Fibroblast of lung (primary cell): ENCODE measurements at regions not wholly inside any gene's neighbourhood (a gene's known extent, or its start where the extent isn't known, plus 50 kb on each side); places are given as distances from the start of the nearest gene placed in this dataset.

ENCODE experiments used
- DNase-seq, 2 donors: peaks; one replicate each; pipeline versions ENCODE4 v3.0.0 to v3.0.0-alpha.2; 2010; ENCODE audit warnings: low read depth in 2 of 2
- H2AFZ ChIP-seq: 2 replicates; pipeline ENCODE4 v1.5.1; 2012; ENCODE audit warnings: low read length, control low read depth, inconsistent platforms
- H3K27ac ChIP-seq: 2 replicates; pipeline ENCODE4 v1.5.1; 2011; ENCODE audit warnings: low read length, control low read depth; ENCODE audit not compliant: insufficient read depth
- H3K27me3 ChIP-seq: 2 replicates; pipeline ENCODE4 v1.5.1; 2011; ENCODE audit warnings: mild to moderate bottlenecking, low read length; ENCODE audit not compliant: control insufficient read depth, insufficient read depth
- H3K36me3 ChIP-seq: 2 replicates; pipeline ENCODE4 v1.5.1; 2011; ENCODE audit warnings: low read length; ENCODE audit not compliant: control insufficient read depth, insufficient read depth
- H3K4me1 ChIP-seq: 2 replicates; pipeline ENCODE4 v1.5.1; 2011; ENCODE audit warnings: low read length; ENCODE audit not compliant: control insufficient read depth, insufficient read depth; ENCODE audit errors: extremely low read depth
- H3K4me2 ChIP-seq: 2 replicates; pipeline ENCODE4 v1.5.1; 2011; ENCODE audit warnings: low read length, control low read depth; ENCODE audit not compliant: insufficient read depth; ENCODE audit errors: extremely low read depth
- H3K4me3 ChIP-seq, 4 experiments: fragments of 200-600 bp in 1 of 4; sonication (generic) in 1 of 4; replicated peaks in 1 of 4; 2 replicates each; pipeline ENCODE4 v1.5.1; 2011 to 2016; ENCODE audit warnings: low read length in 4 of 4, low read depth in 3 of 4, mild to moderate bottlenecking in 3 of 4, control low read depth in 2 of 4, inconsistent platforms in 1 of 4, mixed read lengths in 1 of 4; ENCODE audit not compliant: insufficient read depth in 1 of 4; ENCODE audit errors: control extremely low read depth in 1 of 4
- H3K79me2 ChIP-seq: 2 replicates; pipeline ENCODE4 v1.5.1; 2012; ENCODE audit warnings: mild to moderate bottlenecking, low read length, inconsistent platforms; ENCODE audit not compliant: control insufficient read depth, insufficient read depth
- H3K9ac ChIP-seq: 2 replicates; pipeline ENCODE4 v1.5.1; 2011; ENCODE audit warnings: mild to moderate bottlenecking, low read length, control low read depth; ENCODE audit not compliant: insufficient read depth
- H3K9me3 ChIP-seq: 2 replicates; pipeline ENCODE4 v1.5.1; 2012; ENCODE audit warnings: low read depth, low read length; ENCODE audit not compliant: control insufficient read depth, insufficient read depth
- H4K20me1 ChIP-seq: 2 replicates; pipeline ENCODE4 v1.5.1; 2011; ENCODE audit warnings: low read length; ENCODE audit not compliant: control insufficient read depth, insufficient read depth; ENCODE audit errors: extremely low read depth
- EZH2 ChIP-seq: IDR thresholded peaks from 2 replicates; pipeline ENCODE4 v1.5.1; 2012; ENCODE audit warnings: low read length, control low read depth, mild to moderate bottlenecking; ENCODE audit errors: missing control alignments
- TF ChIP-seq, protein P1 (sequence below), 2 donors: IDR thresholded peaks in 1 of 2; conservative IDR thresholded peaks in 1 of 2; 1 replicate in 1 of 2; 2 replicates in 1 of 2; pipeline ENCODE4 v1.5.1; 2011 to 2012; ENCODE audit warnings: low read length in 2 of 2, control low read depth in 1 of 2, inconsistent platforms in 1 of 2, low read depth in 1 of 2, mild to moderate bottlenecking in 1 of 2

GRCh38 chr15:61376516-61376915 is 147.4 kb upstream of the RORA start:
- H3K4me2 ChIP-seq = no peak overlapping the region
- no peak overlapping the region for H3K4me3 ChIP-seq
- no peaks in the 10 kb centered on the region for H3K27me3 ChIP-seq
- no peak for DNase-seq
- H2AFZ ChIP-seq = no peak overlapping the region
- TF ChIP-seq, protein P1, sequence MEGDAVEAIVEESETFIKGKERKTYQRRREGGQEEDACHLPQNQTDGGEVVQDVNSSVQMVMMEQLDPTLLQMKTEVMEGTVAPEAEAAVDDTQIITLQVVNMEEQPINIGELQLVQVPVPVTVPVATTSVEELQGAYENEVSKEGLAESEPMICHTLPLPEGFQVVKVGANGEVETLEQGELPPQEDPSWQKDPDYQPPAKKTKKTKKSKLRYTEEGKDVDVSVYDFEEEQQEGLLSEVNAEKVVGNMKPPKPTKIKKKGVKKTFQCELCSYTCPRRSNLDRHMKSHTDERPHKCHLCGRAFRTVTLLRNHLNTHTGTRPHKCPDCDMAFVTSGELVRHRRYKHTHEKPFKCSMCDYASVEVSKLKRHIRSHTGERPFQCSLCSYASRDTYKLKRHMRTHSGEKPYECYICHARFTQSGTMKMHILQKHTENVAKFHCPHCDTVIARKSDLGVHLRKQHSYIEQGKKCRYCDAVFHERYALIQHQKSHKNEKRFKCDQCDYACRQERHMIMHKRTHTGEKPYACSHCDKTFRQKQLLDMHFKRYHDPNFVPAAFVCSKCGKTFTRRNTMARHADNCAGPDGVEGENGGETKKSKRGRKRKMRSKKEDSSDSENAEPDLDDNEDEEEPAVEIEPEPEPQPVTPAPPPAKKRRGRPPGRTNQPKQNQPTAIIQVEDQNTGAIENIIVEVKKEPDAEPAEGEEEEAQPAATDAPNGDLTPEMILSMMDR (conservative IDR thresholded peaks at IDR 0.05 in 1 of 2, IDR thresholded peaks at IDR 0.05 in 1 of 2; ENCODE audit: low read depth in 1 of 2, low read length in 2 of 2) = no peak
- TF ChIP-seq EZH2 = no peak
- no peaks in the 10 kb centered on the region for H3K36me3 ChIP-seq
- no peaks in the 10 kb centered on the region for H4K20me1 ChIP-seq
- no peaks in the 10 kb centered on the region for H3K9me3 ChIP-seq
- no peaks in the 10 kb centered on the region for H3K4me1 ChIP-seq
- no peak overlapping the region for H3K27ac ChIP-seq
- H3K79me2 ChIP-seq = no peaks in the 10 kb centered on the region
- no peak overlapping the region for H3K9ac ChIP-seq

GRCh38 chr15:61374848-61375247 is 145.7 kb upstream of the RORA start:
- DNase-seq = no peak
- H3K4me2 ChIP-seq = no peak overlapping the region
- H3K4me1 ChIP-seq = no peaks in the 10 kb centered on the region
- H3K27ac ChIP-seq = no peak overlapping the region
- no peaks in the 10 kb centered on the region for H3K9me3 ChIP-seq
- no peak for TF ChIP-seq EZH2
- TF ChIP-seq, protein P1 (conservative IDR thresholded peaks at IDR 0.05 in 1 of 2, IDR thresholded peaks at IDR 0.05 in 1 of 2; ENCODE audit: low read depth in 1 of 2, low read length in 2 of 2) = no peak
- no peaks in the 10 kb centered on the region for H3K27me3 ChIP-seq
- H3K36me3 ChIP-seq = no peaks in the 10 kb centered on the region
- H3K9ac ChIP-seq = no peak overlapping the region
- H4K20me1 ChIP-seq = no peaks in the 10 kb centered on the region
- H2AFZ ChIP-seq = no peak overlapping the region
- no peaks in the 10 kb centered on the region for H3K79me2 ChIP-seq
- H3K4me3 ChIP-seq = no peak overlapping the region

DNA sequence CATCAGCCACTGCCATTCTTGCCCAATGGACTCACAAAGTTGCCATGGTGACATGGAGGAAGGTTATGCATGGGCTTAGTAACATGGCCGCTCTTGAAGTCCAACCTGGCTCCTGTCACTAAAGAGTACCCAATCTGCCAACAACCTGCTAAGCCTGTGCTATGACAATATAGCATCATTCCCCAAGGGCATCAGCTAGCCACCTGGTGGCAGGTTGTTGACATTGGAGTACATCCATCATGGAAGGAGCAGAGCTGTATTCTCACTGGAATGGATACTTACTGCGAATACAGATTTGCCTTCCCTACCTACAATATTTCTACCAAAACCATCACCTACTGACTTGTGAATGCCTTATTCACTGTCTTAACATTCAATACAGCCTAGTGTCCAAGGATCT is 138.9 kb upstream of the RORA start:
- no peak for DNase-seq
- H3K4me2 ChIP-seq = no peak overlapping the region
- no peak overlapping the region for H3K27ac ChIP-seq
- no peak overlapping the region for H3K4me3 ChIP-seq
- no peak overlapping the region for H3K9ac ChIP-seq
- TF ChIP-seq EZH2 = no peak
- TF ChIP-seq, protein P1 (conservative IDR thresholded peaks at IDR 0.05 in 1 of 2, IDR thresholded peaks at IDR 0.05 in 1 of 2; ENCODE audit: low read depth in 1 of 2, low read length in 2 of 2) = no peak
- no peaks in the 10 kb centered on the region for H3K27me3 ChIP-seq
- H3K79me2 ChIP-seq = no peaks in the 10 kb centered on the region
- no peaks in the 10 kb centered on the region for H3K4me1 ChIP-seq
- H3K9me3 ChIP-seq = no peaks in the 10 kb centered on the region
- H4K20me1 ChIP-seq = no peaks in the 10 kb centered on the region
- no peaks in the 10 kb centered on the region for H3K36me3 ChIP-seq
- H2AFZ ChIP-seq = no peak overlapping the region
